ENCODE measurements at regions not wholly inside any gene's neighbourhood (a gene's known extent, or its start where the extent isn't known, plus 50 kb on each side); places are given as distances from the start of the nearest gene placed in this dataset.

GRCh38 chr18:39396168-39396567, 1830.6 kb upstream of the CELF4 start:
- no peak for TF ChIP-seq CTCF (IDR thresholded peaks at IDR 0.05)
- no peak for TF ChIP-seq POLR2A (IDR thresholded peaks at IDR 0.05)
